ENCODE measurements at regions not wholly inside any gene's neighbourhood (a gene's known extent, or its start where the extent isn't known, plus 50 kb on each side); places are given as distances from the start of the nearest gene placed in this dataset.

GRCh38 chr14:31966896-31967668, 110.0 kb upstream of the ARHGAP5 start:
- intact Hi-C loops (cut with DNase I), result no loop called here
- H3K4me3 ChIP-seq, result no peak overlapping the region
- H3K4me1 ChIP-seq, result peaks cover 11% of the 10 kb centered on the region
- TF ChIP-seq, protein P1, sequence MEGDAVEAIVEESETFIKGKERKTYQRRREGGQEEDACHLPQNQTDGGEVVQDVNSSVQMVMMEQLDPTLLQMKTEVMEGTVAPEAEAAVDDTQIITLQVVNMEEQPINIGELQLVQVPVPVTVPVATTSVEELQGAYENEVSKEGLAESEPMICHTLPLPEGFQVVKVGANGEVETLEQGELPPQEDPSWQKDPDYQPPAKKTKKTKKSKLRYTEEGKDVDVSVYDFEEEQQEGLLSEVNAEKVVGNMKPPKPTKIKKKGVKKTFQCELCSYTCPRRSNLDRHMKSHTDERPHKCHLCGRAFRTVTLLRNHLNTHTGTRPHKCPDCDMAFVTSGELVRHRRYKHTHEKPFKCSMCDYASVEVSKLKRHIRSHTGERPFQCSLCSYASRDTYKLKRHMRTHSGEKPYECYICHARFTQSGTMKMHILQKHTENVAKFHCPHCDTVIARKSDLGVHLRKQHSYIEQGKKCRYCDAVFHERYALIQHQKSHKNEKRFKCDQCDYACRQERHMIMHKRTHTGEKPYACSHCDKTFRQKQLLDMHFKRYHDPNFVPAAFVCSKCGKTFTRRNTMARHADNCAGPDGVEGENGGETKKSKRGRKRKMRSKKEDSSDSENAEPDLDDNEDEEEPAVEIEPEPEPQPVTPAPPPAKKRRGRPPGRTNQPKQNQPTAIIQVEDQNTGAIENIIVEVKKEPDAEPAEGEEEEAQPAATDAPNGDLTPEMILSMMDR (IDR thresholded peaks at IDR 0.05), result no peak
- no peak overlapping the region for H3K27ac ChIP-seq
- no peaks in the 10 kb centered on the region for H3K36me3 ChIP-seq (ENCODE audit: insufficient read depth in 1 of 2, low read depth in 1 of 2)
- peaks cover 7% of the 10 kb centered on the region for H3K9me3 ChIP-seq
- 50 to 67% (median 52%) methylated on average over 6 of the region's 6 CpGs for WGBS, 3 donors
- peak in 3 of 4 donors; percentile 51 to 67 (median 65) for ATAC-seq
- no peak for DNase-seq
- H3K27me3 ChIP-seq (ENCODE audit: insufficient read depth in 3 of 3, low read length in 2 of 3), result no peaks in the 10 kb centered on the region

DNA sequence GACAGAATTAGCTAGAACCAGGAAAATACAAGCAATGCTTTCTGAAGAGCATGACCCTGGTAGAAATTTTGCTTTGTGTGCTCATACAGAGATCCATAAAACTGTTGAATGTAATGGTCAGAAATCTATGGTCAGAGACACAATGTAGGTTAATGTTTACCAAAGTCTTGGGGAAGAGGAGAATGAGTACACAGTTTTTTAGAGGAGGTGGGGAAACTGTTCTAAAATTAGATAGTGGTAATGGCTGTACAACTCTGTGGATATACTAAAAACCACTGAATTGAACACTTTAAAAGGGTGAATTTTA, 109.5 kb upstream of the ARHGAP5 start:
- no peak overlapping the region for H3K4me3 ChIP-seq
- intact Hi-C loops (cut with DNase I), result no loop called here

DNA sequence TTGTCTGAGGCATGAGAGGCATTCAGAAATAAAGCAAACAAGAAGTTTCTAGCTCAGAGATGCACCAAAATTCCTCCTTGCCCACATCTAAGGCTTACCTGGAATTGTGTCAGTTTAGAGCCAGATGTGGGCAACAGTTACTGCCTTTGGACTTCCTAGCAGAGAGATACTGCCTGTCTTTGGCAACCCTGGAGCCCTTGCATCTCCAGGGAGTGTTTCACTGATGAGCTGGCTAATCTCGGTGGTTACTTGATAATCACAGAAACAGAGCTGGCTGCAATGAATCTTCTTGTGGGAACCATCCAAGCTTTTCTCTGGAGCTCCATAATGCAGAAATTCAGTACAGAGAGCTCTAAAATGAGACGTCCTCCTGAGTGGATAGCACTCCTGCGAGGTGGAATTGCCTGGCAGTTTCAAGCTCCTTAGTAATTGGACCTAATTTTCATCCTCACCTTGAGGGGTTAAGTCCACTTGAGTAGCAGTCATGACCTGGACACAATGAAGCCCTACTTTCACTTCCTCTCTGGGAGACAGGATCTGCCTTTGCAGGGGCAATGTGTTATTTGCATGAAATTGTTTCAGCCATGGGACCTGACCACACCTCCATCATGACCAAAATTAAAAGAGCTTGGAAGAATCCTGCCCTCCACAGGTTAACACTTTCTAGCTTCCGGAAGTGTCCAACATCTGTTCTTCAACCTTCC, 108.8 kb upstream of the ARHGAP5 start:
- peak in 2 of 4 donors; percentile 67 to 78 for ATAC-seq
- peaks cover 11% of the 10 kb centered on the region for H3K4me1 ChIP-seq
- TF ChIP-seq, protein P1 (IDR thresholded peaks at IDR 0.05), result no peak
- H3K27ac ChIP-seq, result no peak overlapping the region
- intact Hi-C loops (cut with DNase I), result no loop called here
- WGBS, 3 donors, result 45 to 57% (median 49%) methylated on average over 4 of the region's 4 CpGs
- no peaks in the 10 kb centered on the region for H3K36me3 ChIP-seq (ENCODE audit: insufficient read depth in 1 of 2, low read depth in 1 of 2)
- DNase-seq, result no peak
- H3K4me3 ChIP-seq, result no peak overlapping the region
- no peaks in the 10 kb centered on the region for H3K27me3 ChIP-seq (ENCODE audit: insufficient read depth in 3 of 3, low read length in 2 of 3)
- peaks cover 7% of the 10 kb centered on the region for H3K9me3 ChIP-seq

More for the DNA sequence above, 109.5 kb upstream of the ARHGAP5 start:
- ATAC-seq, result peak in 2 of 4 donors; percentile 17 to 32
- DNase-seq, result no peak
- peaks cover 11% of the 10 kb centered on the region for H3K4me1 ChIP-seq
- peaks cover 7% of the 10 kb centered on the region for H3K9me3 ChIP-seq
- H3K36me3 ChIP-seq (ENCODE audit: insufficient read depth in 1 of 2, low read depth in 1 of 2), result no peaks in the 10 kb centered on the region
- no peak overlapping the region for H3K27ac ChIP-seq
- TF ChIP-seq, protein P1 (IDR thresholded peaks at IDR 0.05), result no peak
- no peaks in the 10 kb centered on the region for H3K27me3 ChIP-seq (ENCODE audit: insufficient read depth in 3 of 3, low read length in 2 of 3)

GRCh38 chr14:31968956-31969698, 108.0 kb upstream of the ARHGAP5 start:
- DNase-seq (no peak), ATAC-seq (no peak)
- intact Hi-C loops (cut with DNase I), result no loop called here
- Histone ChIP-seq H3K36me3 (ENCODE audit: insufficient read depth in 1 of 2, low read depth in 1 of 2) (no peaks in the 10 kb centered on the region), H3K27ac (no peak overlapping the region), H3K27me3 (ENCODE audit: insufficient read depth in 3 of 3, low read length in 2 of 3) (no peaks in the 10 kb centered on the region), H3K9me3 (peaks cover 10% of the 10 kb centered on the region), H3K4me1 (peaks cover 11% of the 10 kb centered on the region), H3K4me3 (no peak overlapping the region)
- TF ChIP-seq, protein P1 (IDR thresholded peaks at IDR 0.05), result no peak
- 51 to 57% (median 52%) methylated on average over 5 of the region's 5 CpGs for WGBS, 3 donors
